Umbilical cord (tissue), 1 donor: ENCODE measurements at regions not wholly inside any gene's neighbourhood (a gene's known extent, or its start where the extent isn't known, plus 50 kb on each side); places are given as distances from the start of the nearest gene placed in this dataset.

Source experiments
- DNase-seq: peaks from one replicate; pipeline ENCODE4 v3.0.0-alpha.2; 2015; ENCODE audit warnings: low spot score

DNA sequence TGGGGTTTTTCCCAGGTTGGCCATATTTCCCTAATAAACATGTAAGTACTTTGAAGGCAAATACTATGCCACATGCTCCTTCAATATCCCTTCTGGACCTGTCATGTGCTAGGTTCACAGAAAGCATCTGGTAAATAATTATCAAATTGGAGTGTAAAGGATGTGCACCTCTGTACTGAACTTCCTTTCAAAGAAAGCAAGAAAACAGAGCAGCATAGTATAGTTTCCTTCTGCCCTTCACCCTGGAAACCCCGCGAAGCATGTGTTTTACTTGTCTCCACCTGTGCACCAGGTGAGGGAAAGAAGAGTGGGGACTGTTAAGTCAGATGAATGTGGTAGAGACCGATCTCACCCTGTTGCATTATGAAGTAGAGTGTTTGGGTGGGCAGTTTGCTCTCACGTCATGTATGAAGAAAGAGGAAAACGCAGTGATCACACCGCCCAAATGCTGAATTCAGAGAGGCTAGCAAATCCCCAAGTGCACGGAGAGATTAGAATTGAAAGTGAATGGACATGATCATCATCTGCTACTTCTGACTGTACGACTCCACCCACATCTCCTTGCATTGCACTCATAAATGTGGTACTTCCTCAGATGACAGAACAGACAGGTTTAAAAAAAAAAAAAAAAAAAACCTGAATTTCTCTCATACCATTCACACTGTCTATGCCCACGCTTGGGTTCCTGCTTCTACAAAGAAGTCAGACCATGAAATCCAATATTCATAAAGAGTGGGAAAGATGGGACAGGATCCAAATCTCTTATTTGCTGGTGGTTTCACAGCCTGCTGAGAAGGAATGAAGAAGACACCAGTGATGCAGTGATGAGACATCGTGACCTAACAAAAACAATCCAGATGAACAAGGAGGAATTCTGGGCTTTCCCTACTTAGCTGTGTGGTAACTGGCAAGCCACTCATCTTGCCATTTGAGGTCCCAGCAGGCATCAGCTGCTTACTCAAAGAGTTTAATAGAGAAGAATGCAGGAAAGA, 448.6 kb downstream of the BCL11A start:
- DNase-seq: no peak

DNA sequence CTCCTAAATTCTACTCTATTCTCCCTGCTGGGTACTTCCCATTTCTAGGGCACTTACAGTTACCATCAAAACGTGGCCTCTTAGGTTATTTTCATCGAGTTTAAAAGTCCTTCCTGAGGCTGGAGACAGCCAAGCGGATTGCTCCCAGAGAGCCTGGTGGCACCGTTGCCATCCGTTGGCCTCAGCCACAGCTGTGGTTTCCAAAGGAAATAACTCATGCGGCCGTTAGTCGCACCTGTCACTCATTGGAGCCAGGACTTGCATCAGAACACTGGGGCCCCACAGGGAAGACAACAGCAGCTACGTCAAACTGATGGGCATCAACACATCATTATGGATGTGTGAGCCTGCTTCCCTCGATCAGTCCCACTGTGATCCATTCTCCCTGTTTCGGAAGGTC, 453.4 kb downstream of the BCL11A start:
- DNase-seq: no peak

DNA sequence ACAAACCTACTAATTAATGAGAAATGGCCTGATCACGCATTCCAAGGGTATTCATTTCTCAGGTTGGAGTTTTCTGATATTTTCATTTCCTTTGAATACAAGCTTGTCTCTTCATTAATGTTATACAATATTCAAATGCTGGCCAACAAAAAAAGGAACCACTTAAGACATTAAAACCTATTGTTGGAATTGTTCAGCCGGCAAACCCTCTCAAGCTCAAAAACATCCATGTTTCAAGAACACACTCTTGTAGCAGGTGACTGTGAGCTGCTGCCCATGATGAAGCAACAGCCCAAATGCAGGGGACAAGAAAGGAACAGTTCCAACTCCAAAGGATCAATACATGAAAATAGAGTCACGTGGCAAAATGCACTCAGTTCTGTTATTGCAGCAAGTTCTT, 454.5 kb downstream of the BCL11A start:
- DNase-seq: no peak

DNA sequence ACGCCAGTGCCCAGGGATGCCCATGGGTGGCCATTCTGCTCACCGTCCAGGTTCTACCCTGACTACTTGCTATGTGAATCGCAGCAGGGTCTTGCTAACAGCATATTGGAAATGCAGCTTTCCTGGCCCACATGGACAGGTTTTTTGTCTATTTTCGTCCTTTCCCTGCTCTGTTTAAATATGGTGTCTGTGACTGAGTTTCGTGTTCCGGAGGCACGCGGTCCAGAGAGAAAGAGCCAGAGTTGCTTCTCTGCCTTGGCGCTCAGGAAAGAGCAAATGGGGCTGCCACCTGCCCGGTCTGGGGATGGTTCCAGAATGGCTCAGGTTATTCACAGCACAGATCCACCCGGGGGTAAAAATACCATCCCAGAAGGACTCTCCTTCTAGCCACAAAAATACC, 456.2 kb downstream of the BCL11A start:
- no peak for DNase-seq

DNA sequence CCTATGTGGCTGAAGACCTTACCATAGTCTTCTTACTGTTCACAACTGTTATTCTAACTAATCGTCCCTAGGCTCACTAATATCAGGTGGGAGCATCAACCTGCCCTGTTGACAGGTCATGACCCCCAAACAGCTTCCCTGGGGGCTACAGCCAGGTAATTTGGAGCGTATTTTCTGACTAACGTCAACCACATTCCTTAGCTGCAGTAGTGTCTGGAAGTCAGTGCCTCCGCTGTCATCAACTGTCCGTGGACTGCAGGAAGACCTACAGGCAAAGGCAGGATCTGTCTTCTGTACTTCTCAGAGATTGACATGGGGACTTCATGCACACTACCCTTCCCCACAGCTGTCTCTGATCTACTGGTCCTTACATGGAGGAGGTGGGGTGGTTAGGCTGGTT, 456.9 kb downstream of the BCL11A start:
- DNase-seq: no peak

DNA sequence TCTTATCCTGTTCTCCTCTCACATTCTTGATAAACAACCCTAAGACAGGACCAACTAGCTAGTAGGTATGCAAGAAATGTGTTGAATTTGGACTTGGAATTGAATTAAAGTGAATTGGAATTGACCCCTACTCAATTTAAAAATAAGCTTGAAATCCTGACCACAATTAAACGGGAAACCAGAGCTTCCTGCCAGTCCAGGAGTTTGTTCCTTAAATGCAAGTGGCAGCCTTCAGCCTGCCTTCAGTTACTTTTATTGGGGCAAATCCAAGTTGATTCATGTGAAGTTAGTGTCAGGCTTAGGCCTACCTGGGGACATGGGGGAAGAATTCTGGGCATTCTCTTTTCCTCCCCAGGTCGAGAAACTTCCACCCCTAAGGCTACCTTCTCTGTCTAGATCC, 457.6 kb downstream of the BCL11A start:
- no peak for DNase-seq

DNA sequence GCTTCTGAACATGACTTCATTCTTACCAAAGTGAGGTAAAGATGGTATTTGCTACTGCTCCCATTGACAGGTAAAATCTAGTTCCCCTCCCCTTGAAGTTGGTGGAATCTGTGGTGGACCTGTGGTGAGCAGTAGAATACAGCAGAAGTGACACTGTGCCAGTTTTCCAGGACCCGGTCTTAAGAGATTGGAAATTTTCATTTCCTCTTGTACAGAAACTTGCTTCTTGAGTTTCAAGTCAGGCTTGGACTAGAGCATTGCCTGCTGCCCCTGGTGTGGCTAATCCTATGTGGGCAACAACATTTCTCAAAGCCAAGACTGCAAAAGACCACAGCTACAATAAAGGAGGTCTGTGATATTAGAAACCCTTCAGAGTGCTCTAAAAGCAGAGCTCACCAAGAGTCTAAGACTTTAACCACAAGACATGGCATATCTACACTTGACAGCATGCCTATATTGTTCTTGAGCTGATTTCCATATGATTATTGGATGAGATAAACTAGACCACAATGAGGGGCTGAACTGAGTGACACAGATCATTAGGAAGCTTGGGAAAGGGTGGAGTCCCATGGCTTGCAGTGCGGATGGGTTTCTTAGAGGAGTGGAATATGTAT, 458.1 kb downstream of the BCL11A start:
- no peak for DNase-seq

DNA sequence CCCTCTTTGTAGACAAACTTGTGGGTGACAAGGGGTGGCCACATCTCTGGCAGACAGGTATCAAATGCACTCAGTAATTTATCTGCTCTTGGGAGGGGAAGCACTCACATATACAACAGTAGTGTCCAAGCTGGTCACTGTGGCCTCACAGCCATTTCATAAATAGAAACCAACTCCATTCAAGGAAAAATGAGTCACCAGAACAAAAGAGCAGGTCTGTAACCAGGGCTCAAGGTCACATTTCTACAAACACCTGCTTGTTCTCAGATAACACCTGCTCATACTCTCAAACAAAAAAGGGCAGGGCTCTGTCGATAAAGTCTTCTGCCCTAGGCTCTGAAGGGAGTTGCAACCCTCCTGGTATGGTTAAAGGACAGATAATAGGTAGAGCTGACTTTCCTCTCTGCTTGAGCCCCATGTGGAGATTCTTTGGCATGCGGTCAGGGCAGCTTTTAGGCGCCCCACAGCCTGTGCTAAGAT, 459.0 kb downstream of the BCL11A start:
- DNase-seq: no peak

DNA sequence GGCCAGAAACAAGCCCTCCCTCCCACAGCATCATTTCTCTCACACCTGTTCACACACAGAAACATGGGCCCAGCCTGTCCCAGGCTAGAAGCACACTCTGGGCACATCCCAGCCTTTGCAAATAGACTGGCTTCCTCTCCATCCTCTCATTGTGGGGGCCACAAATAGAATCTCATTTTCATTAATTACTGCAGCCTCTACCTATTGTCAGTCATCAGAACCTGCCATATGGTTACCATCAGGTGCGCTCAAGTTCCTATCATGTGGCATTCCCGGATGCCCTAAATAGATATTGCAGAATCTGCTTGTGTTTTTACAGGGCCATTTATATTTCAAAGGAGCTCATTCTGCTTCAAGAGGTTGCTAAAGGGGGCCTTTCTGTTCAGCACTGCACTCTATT, 460.7 kb downstream of the BCL11A start:
- no peak for DNase-seq

DNA sequence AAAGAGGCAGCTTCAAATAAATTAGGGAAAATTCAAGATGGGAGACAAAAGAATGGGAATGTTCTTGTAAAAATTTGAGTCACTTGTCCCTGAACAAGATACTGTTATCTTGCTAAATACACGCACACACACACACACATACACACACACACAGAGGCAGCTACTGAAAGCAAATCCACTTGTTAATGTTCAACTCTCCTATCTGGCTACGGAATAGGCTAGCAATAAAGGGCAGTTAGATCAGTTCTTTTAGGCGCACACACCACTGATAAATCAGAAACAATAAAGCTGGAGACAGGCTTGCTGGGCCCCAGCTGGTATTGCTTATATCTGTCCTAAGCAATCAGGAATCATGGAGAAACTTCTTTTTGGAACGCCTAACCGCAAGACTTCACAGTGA, 461.6 kb downstream of the BCL11A start:
- DNase-seq: no peak

DNA sequence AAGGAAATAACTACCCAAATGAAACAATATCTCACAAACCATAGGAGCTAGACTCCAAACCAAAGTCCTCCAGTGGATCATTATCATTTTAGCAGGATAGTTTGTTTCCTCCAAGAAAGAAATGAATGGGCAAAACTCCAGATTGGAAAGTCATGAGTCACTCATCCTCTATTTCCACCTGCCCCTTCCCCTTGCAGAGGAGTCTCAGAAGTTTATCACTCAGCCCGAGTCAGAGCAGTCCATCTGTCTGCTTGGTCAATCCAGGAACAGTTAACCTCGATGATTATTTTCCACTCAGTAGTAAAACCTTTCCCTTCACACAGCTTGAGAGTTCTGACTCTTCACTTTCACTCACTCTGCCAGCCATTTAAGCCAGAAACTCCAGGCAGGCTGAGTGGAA, 462.2 kb downstream of the BCL11A start:
- DNase-seq: no peak

DNA sequence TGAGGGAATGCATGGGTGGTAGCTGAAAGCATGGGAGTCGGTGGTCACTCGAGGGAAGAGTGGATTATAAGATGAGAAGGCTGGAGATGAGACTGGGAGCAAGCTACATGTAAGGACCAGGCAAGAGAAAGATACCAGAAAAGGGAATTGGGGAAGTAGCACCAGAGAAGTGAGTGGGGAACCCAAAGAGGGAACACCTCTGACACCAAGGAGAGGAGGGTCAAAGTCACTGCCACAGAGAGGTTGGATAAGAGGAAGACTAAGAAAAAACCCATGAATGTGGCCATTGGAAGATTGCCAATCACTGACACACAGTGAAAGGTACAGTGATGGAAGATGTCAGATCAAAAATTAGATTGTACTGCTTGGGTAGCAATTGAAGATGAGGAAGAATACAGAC, 473.9 kb downstream of the BCL11A start:
- no peak for DNase-seq

DNA sequence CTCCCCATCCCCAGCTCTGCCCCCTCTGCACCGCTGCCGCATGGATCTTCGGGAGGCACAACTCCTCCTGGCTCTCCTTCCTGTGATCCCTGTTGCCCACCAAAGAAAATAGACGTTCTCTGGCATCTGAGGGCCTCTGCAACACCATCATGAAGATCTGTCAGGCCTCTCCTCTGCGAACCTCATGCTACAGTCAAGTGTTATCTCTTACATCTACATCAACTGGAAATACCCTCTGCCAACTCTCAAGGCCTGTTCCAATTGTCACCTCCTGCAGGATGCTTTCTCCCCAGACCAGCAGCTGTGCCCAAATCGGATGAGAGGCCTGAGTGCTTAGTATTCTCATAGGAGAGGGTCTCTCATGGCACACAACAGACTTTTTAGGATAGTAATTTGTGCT, 478.4 kb downstream of the BCL11A start:
- no peak for DNase-seq

DNA sequence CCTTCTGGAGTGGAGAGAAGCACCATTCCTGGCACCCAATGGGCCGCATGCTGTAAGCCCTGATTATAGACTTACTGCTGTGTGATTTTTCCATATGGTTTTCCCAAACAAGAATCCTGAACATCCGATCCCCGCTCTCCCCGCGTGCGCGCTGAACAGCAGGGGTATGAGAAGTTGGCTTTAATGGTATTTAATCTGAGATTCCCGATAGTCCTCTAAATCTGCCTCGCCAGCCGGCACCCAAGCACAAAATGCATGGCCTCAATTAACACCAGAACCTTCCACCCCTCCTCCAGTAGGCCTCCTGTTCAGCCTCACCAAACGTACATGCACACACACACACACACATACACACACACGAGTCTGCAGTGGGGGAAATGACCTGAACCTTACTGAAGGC, 480.3 kb downstream of the BCL11A start:
- no peak for DNase-seq

DNA sequence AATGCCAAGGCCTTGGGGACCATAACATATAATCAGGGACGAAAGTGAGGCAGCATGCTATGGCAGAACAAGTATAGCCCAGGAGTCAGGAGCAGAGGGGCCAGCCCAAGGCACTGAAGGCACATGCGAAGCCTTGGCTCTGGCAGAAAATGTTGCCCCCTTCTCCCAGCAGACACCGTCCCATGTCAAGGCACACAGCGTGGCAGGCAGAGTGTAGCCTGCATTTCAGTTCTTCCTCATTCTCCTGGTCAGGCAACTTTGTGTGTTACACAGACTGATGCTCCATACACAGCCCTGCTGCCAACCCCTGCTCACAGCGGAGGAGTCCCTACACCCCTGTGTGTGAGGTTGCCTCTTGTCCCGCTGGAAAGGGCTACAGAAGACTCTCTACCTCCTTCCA, 480.8 kb downstream of the BCL11A start:
- no peak for DNase-seq

DNA sequence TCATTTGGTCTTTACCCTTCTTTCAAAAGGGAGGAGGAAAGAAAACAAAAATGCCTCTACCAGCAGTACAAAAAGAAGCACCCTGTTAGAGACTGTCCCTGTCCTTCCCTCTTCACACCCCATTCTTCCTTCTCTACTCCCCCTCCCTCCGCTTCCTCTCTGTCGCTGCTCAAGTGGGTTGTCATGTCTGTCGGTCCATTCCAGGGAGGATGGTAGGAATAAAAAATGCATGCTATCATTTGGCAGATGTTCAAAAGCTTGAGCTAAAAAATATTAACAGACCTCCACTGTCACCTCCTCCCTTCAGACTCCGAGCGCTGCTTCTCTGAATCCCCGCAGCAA, 482.0 kb downstream of the BCL11A start:
- peak; percentile 26 for DNase-seq

DNA sequence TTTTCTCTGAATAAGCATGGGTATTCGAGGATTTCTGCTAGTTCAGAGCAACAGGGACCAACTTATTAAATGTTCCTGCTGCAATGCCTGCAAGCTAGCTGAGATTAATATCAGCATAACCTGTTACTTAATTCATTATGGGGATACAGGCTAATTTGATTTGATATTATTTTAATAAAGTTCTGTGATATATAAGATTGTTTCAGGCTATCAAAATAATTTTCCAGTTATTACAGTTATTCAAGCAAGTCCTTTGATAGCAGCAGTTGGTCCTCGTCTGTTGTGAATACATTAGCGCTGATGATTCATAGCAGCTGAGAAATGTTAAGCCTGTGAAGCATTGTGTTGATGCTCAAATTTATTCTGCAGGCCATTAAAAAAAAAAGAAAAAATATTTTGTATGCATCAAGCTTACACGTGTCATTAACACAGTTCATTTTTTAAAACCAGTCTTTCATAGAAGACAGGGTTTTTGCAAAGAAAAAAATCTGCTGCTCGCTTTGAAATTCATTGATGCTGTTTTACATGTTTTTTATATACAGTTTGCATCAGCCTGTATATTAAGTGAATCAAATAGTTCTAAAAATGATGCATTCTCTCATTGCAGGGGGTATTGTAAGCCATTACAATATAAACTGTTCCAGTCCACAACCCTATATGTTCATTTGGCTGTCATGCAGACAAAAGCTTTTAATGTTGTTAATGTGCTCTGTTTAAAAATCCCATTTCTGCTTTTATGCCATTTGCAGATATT, 482.5 kb downstream of the BCL11A start:
- DNase-seq: peak; percentile 33

DNA sequence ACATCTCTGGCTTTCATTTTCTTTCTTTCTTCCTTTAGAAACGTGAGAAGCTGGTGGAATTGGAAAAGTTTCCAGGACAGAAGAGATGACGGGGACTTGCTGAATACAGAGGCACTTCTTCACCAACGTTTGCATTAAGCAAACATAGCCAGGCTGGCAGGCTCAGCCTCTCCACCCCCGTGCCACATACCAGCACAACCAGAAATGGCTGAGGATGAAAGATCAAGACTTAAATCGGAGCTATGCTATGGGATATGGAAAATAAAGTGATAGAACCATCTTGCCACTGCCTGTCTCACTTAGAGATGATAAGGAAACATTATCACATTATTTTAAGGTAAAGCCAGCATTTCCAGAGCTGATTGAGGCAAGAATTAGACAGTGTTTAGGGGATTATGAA, 483.3 kb downstream of the BCL11A start:
- DNase-seq: no peak

DNA sequence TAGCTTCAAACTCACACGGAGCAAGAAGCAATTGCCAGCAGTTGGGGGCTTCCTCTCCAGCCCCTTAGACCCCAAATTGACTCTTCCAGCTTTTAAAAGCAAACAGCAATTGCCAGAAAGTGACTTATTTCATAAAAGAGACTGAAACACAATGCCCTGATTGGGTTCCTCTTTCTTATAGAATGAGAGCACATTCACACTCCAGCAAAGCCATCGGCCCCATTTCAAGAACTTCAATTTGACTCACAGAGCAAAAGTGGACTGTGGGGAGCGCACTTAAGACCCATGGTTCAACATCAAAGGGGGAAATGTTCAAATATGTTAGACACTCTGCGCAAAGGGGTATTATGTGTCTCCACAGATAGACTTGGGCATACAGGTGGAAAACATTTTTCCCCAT, 484.7 kb downstream of the BCL11A start:
- no peak for DNase-seq

DNA sequence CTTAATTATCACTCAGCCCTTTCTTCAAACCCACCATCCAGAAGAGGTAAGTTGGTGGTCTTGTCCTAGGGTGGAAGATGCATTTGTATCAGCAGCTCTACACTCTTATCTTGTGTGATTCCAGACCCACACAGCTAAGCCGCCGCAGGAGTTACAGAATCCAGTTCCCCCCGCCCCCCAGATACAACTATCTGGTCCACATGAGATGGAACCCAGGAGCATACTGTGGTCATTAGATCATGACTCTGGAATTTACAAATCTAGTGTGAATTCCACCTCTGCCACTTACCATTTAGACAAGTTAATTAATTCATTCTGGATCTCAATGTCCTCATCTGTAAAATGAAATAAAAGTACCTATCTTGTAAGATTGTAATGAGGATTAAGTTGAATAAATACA, 486.4 kb downstream of the BCL11A start:
- DNase-seq: peak; percentile 80

DNA sequence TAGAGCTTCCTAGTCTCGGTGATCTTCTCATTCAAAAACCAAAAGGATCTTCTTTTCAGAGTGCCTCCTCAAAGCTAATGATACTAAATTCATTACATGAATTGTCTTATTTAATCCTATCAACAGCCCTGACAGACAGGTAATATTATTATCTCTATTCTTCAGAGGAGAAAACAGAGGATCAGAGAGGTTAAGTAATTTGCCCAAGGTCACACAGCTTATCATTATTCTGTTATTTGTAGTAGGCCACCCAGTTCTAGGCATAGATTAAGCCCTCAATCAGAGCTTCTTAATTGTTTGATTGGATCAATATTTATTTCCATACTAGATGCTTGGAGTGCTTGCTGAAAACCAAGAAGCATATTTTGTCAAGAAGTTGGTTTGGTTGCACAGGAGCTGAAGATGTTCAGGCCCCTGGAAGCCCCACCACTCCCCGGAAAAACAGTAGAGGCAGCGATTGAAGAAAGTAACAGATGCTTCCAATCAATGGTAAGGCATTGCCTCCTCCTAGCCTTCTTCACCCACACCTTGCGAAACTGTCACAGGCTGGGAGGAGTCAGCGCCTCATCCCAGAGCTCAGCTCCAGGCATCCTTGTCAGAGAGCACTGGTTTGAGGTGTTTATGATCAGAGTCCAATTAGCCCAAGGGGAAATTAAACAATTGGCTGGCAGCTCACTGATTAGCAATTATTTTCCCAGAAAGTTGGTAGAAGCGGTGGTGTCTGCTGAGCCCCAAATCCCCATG, 487.2 kb downstream of the BCL11A start:
- no peak for DNase-seq
